Fibroblast of pulmonary artery (primary cell): ENCODE measurements at regions not wholly inside any gene's neighbourhood (a gene's known extent, or its start where the extent isn't known, plus 50 kb on each side); places are given as distances from the start of the nearest gene placed in this dataset.

Experiments
- DNase-seq: peaks from one replicate; pipeline ENCODE4 v3.0.0-alpha.2; 2010; ENCODE audit warnings: low read depth
- H3K4me3 ChIP-seq: replicated peaks from 2 replicates; pipeline ENCODE4 v1.5.1; 2011; ENCODE audit warnings: low read depth, mild to moderate bottlenecking, control low read depth, low read length, moderate library complexity
- CTCF ChIP-seq: IDR thresholded peaks from 2 replicates; pipeline ENCODE4 v1.5.1; 2011; ENCODE audit warnings: mild to moderate bottlenecking, control low read depth, low read length, inconsistent platforms; ENCODE audit errors: missing control alignments

GRCh38 chr10:53255661-53256205 lies 483.1 kb upstream of the MBL2 start:
- TF ChIP-seq CTCF = no peak
- no peak overlapping the region for H3K4me3 ChIP-seq
- no peak for DNase-seq

- H3K4me3 ChIP-seq = no peak overlapping the region
- no peak for DNase-seq
- no peak for TF ChIP-seq CTCF
Observed at GRCh38 chr10:53253221-53253620, 480.6 kb upstream of the MBL2 start.

GRCh38 chr10:53239873-53240272 lies 467.3 kb upstream of the MBL2 start:
- TF ChIP-seq CTCF = no peak
- H3K4me3 ChIP-seq = no peak overlapping the region
- no peak for DNase-seq

GRCh38 chr10:53236941-53237340 lies 464.4 kb upstream of the MBL2 start:
- DNase-seq = no peak
- H3K4me3 ChIP-seq = no peak overlapping the region
- TF ChIP-seq CTCF = no peak

GRCh38 chr10:53233749-53234148 lies 461.2 kb upstream of the MBL2 start:
- DNase-seq = no peak
- no peak for TF ChIP-seq CTCF

GRCh38 chr10:53230651-53231050 lies 458.1 kb upstream of the MBL2 start:
- DNase-seq = no peak
- TF ChIP-seq CTCF = no peak
- H3K4me3 ChIP-seq = no peak overlapping the region

More at GRCh38 chr10:53233749-53234148, 461.2 kb upstream of the MBL2 start:
- no peak overlapping the region for H3K4me3 ChIP-seq

GRCh38 chr10:53223851-53224250 lies 451.3 kb upstream of the MBL2 start:
- H3K4me3 ChIP-seq = no peak overlapping the region
- TF ChIP-seq CTCF = no peak

More at GRCh38 chr10:53223851-53224250, 451.3 kb upstream of the MBL2 start:
- DNase-seq = no peak
